ENCODE measurements at regions not wholly inside any gene's neighbourhood (a gene's known extent, or its start where the extent isn't known, plus 50 kb on each side); places are given as distances from the start of the nearest gene placed in this dataset.

DNA sequence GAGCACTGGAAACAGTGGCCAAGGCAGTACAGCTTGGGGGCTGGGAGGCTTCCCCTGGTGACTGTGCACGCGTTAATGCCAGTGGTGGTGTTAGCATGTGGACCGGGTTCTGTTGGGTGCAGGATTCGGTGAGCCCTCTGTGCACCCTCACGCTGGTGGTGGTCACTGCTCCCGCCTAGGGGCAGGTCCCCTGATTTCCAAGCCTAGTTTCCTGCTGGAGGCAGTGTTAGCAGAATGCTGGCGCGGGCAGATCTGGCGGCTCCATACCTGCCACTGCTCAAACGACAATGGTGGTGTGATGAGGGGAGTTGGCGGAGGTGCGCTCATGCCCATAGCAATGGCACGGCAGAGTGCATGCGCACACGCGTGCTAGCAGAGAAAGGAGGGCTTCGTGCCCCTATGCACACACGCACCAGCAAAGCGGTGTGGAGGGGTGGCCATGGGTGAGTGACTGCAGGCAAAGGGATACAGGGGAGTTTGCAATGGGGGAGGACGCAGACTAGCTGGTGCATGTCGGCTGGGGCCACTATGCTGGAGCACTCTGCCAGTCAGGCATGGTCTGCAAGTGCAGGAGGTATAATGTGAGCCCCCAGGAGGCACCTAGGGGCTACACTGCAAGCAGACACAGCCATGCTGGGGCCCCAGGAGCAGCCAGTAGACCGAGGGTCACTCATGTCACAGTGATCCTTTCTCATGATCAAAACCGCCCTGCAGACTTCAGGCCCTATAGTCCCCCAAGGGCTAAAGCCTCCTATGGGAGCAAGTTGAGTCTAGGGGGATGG, 93.0 kb downstream of the MAGEE1 start:
- no peak for TF ChIP-seq POLR2A (IDR thresholded peaks at IDR 0.05; ENCODE audit: low read depth, low read length)
- TF ChIP-seq EZH2 (IDR thresholded peaks at IDR 0.05; ENCODE audit: borderline replicate concordance, low read depth, low read length, severe bottlenecking), result no peak
- TF ChIP-seq MAX (IDR thresholded peaks at IDR 0.05; ENCODE audit: insufficient read depth, insufficient read length), result no peak
- TF ChIP-seq CTCF (IDR thresholded peaks at IDR 0.05; ENCODE audit: extremely low read depth in 1 of 2, insufficient read depth in 1 of 2, low read depth in 1 of 2, low read length in 2 of 2), result no peak
- no peak for TF ChIP-seq MYC (IDR thresholded peaks at IDR 0.05; ENCODE audit: low read depth, low read length)
- no peak for TF ChIP-seq JUN (IDR thresholded peaks at IDR 0.05; ENCODE audit: borderline replicate concordance, insufficient read depth, insufficient read length, low read depth)
- no peak for TF ChIP-seq POLR2AphosphoS5 (IDR thresholded peaks at IDR 0.05; ENCODE audit: insufficient read depth, low read depth, low read length)
- no peak for TF ChIP-seq GATA2 (IDR thresholded peaks at IDR 0.05; ENCODE audit: insufficient read depth, insufficient read length, low read depth, low read length)

Data from endothelial cell of umbilical vein (primary cell).